GM18873 (cell line): ENCODE measurements at regions not wholly inside any gene's neighbourhood (a gene's known extent, or its start where the extent isn't known, plus 50 kb on each side); places are given as distances from the start of the nearest gene placed in this dataset.
"Not testable (repeated sequence)": the region's sequence is repeated elsewhere in the genome, so short reads cannot be mapped to it uniquely, and the experiment has no call there.

Experiments used
- ATAC-seq: cut with Tn5 transposase; IDR thresholded peaks from one replicate; pipeline ENCODE4 v1.9.1; 2021; ENCODE audit warnings: mild to moderate bottlenecking, moderate library complexity, moderate number of reproducible peaks; ENCODE audit not compliant: unreplicated experiment, low FRiP score

DNA sequence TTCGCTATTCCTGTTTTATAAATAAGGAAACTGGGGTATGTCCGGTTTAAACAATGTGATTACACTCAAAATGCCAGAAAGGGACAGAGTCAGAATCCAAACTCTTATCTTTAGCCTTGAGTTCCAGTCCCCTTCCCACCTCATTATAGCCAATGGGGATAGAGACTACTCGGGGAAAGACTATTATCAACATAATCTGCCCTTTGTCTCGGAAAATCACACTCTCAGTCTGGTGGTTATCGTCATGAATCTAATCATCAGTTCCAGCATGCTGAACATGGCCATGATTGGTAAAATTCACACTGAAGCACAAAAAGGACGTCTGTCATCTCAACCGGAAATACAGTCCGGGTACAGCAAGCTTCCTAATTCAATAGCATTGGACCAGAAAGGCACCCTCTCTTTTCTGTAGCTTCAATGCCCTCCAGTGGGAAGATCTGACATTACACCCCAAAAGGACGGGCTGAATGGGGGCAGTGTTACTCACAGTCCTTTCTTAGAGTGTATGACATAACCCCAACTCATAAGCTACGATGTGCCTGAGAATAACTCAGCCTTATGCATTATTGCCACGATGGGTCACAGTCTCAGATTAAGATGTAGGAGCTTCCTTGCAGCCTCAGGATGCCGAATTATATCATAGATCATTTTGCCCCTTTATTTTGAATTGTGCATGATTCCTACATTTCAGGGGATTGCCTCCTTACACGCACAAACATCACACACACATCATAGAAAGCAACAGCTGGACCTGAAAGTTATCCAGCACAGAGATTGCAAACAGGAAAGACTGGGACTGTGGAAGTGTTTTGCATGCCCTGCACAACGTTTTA lies 390.4 kb upstream of the LMCD1 start:
- no peak for ATAC-seq

- no peak for ATAC-seq
These were observed 389.0 kb upstream of the LMCD1 start for GRCh38 chr3:8112587-8112986.

- no peak for ATAC-seq
These were observed 388.0 kb upstream of the LMCD1 start for GRCh38 chr3:8113626-8114025.

GRCh38 chr3:8128686-8129085 lies 372.9 kb upstream of the LMCD1 start:
- no peak for ATAC-seq

GRCh38 chr3:8136553-8136952 lies 365.1 kb upstream of the LMCD1 start:
- ATAC-seq, result no peak

- no peak for ATAC-seq
These were observed 358.4 kb upstream of the LMCD1 start for GRCh38 chr3:8143186-8143585.

DNA sequence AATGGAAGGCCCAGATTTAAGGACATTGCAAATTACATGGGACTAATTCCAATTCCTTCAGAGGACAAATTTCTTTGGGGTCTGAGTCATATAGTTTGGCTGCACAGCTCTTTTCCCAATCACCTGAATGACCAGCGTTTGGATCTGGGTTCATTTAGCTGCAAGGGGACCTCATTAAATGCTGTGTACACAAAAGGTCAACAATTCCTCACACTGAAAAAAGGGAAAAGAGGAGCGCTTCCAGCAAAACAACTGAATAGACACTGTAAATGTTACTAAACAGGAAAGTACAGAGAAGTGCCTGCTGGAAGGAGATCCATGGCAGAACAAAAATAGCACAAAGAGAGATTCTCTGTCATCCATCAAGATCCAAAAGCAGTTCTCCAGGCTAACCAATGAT lies 356.0 kb upstream of the LMCD1 start:
- ATAC-seq, result no peak

- ATAC-seq, result no peak
These were observed 353.9 kb upstream of the LMCD1 start for GRCh38 chr3:8147711-8148110.

- no peak for ATAC-seq
These were observed 348.7 kb upstream of the LMCD1 start for GRCh38 chr3:8152821-8153418.

DNA sequence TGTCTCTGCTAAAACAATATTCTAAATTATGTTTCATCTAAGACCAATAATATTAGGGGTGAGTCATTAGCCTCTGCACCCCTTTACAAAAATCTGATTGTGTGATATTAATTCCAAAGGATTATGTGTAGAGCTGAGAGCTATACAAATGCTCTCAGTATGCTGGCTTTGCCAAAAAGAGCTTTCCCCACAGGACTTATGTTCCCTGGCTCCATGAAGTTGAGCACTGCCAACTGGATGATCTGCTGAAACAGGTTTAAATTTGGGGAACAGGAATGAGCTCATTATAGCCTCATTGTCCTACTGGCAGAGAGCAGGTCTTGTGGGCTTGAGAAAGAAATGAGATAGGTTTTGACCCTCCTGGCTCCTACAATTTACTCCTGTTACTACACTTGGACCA lies 347.8 kb upstream of the LMCD1 start:
- no peak for ATAC-seq

- no peak for ATAC-seq
These were observed 347.0 kb upstream of the LMCD1 start for GRCh38 chr3:8154617-8155016.

- ATAC-seq, result no peak
These were observed 345.5 kb upstream of the LMCD1 start for GRCh38 chr3:8156138-8156537.

DNA sequence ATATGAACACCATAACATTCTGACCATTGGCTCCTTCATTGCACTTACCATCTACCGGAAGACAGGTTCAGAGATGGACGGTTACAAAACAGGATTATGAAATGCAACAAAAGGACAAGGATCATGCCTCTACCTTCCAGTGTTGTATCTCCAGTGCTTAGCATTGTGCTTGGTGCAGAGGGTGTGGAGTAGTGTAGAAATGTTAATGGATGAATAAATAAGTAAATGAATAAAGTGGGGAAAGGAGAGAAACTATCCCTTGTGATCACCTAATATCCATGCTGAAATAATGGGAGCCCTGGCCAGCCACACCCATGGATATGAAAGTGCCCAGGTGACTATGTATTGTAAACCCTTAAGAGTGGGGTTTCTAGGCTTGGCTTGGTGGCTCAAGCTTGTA lies 344.8 kb upstream of the LMCD1 start:
- ATAC-seq, result no peak

- no peak for ATAC-seq
These were observed 344.0 kb upstream of the LMCD1 start for GRCh38 chr3:8157640-8158039.

DNA sequence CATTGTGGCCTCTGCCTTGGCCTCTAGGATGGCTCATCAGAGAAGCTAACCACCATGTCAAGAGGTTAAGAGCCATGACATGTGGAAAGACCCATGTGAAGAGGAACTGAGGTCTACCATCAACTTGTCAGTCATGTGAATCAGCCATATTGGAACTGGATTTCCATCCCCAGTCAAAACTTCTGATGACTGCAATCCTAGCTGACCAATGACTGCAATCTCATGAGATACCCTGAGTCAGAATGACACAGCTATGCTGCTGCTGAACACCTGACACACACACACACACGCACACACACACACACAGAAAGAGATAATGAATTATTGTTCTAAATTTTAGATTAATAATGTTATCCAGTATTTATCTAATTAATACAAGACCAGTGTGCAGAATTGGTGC lies 337.5 kb upstream of the LMCD1 start:
- ATAC-seq, result no peak

GRCh38 chr3:8166014-8166413 lies 335.6 kb upstream of the LMCD1 start:
- no peak for ATAC-seq

DNA sequence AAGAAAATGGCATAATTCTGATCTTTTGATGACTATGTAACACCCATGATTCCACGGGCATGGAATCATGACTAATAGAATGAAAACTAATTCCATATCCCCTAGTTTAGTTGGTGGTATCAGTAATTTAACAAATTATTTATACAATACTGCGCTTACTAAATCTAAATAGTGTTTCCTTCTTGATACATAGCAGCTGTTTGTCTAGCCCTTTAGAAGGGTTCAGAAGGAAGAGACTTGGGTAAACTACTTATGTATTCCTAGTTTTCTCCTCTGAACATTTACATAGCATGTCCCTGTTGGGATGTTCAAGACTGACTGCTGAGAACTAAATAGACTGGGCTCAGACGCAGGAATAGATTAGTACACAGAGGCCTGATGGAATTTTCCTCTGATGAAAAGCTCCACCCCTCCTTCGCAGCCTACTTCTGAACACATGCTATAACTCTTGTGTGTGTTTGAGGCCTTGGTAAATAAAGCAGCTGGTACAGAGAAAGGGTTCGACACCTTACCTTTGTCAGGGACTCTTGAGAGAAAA lies 330.6 kb upstream of the LMCD1 start:
- ATAC-seq, result no peak

- ATAC-seq, result no peak
These were observed 327.7 kb upstream of the LMCD1 start for GRCh38 chr3:8173892-8174291.

DNA sequence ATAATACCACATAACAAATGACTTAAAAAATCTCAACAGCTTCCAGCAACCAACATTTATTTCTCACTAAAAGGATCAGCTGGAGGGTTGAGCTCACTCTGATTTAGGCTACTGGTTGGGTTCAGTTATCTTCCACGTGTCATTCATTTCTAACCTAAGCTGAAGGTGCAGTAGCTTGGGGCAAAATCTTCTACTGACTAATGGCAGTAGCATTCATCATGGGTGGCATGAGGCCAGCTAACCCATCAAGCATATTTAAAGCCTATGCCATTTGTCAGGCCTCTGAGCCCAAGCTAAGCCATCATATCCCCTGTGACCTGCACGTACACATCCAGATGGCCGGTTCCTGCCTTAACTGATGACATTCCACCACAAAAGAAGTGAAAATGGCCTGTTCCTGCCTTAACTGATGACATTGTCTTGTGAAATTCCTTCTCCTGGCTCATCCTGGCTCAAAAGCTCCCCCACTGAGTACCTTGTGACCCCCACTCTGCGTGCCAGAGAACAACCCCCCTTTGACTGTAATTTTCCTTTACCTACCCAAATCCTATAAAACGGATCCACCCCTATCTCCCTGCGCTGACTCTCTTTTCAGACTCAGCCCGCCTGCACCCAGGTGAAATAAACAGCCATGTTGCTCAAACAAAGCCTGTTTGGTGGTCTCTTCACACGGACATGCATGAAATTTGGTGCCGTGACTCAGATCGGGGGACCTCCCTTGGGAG lies 324.7 kb upstream of the LMCD1 start:
- ATAC-seq, result not testable (repeated sequence)

DNA sequence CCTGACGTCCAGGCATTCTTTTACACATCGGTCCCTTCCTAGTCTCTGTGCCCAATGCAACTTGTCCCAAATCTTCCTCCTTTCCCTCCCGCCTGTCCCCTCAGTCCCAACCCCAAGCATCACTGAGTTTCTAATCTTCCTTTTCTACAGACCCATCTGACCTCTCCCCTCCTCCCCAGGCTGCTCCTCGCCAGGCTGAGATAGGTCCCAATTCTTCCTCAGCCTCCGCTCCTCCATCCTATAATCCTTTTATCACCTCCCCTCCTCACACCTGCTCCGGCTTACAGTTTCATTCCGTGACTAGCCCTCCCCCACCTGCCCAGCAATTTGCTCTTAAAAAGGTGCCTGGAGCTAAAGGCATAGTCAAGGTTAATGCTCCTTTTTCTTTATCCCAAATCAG lies 323.1 kb upstream of the LMCD1 start:
- ATAC-seq, result not testable (repeated sequence)

DNA sequence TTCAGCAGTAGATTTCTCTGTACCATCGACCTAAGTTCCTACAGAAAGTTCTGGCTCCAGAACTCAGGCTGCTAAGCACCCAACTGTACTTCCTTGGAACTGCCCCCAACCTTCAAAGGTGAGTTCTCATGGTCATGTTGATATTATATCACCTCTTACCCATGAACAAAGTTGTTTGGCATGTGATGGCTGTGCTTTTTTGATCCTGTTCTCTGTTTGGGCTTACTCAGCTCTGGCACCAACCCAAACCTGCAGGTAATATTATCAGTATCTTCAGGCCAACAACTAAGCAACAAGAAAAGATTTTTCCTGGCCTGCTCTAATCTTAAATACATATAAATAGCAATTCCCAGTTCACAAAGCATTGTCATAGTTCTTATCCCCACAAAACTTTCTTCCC lies 318.7 kb upstream of the LMCD1 start:
- ATAC-seq, result no peak
